ENCODE measurements at regions not wholly inside any gene's neighbourhood (a gene's known extent, or its start where the extent isn't known, plus 50 kb on each side); places are given as distances from the start of the nearest gene placed in this dataset.
A peak's percentile ranks its signal among the peaks of the same experiment; 100 is the strongest.

- FAIRE-seq (no peak), DNase-seq (ENCODE audit: low spot score) (no peak)
Measured at GRCh38 chr21:35328856-35329455, 279.9 kb upstream of the RUNX1 start.

- no peak for DNase-seq (ENCODE audit: low spot score)
- no peak for FAIRE-seq
Measured at GRCh38 chr21:35326677-35327076, 277.6 kb upstream of the RUNX1 start.

GRCh38 chr21:35325953-35326352, 276.9 kb upstream of the RUNX1 start:
- FAIRE-seq (no peak), DNase-seq (ENCODE audit: low spot score) (no peak)

- DNase-seq (ENCODE audit: low spot score) (peak; percentile 70), FAIRE-seq (peak; percentile 35)
Measured at GRCh38 chr21:35324372-35325220, 275.5 kb upstream of the RUNX1 start.

GRCh38 chr21:35323947-35324346, 274.8 kb upstream of the RUNX1 start:
- FAIRE-seq (no peak), DNase-seq (ENCODE audit: low spot score) (no peak)

DNA sequence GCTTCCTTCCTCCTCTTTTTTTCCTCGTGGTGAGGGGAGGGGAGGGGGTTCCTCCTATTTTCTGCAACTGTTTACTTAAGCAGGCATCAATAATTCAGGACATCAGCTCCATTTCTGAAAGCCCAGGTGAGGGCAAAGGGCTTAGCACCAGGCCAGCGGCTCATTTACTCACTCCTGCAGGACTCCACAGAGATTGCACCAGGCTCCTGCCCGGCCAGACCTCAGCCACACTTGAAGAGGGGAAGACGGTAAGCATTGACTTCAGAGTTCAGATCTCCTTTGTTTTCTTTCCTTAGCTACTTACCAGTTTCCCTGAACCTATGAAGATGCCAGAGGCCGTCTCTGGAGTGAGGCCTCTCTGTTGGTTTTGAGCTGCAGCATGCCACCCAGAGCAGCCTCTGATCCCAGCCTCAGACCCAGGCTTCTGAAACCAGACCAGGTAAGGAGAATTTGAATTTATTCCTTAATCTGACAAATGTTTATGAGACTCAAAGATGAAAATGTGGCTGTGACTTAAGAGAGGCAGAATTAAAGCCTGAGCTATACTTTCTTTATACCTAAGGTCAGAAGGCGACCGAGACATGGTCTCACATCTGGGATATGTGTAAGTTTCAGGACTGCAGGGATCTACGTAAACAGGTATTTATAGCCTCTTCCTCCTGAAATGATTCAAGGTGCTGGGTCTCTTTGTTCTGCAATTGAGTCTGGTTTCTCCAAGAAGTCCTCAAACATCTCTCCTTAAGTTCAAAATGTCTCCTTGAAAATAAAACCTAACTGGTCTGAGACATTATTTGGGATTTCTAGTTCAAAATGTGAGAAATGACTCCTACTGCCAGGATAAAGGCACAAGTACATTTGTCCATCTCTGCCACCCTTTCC, 272.5 kb upstream of the RUNX1 start:
- FAIRE-seq (no peak), DNase-seq (ENCODE audit: low spot score) (no peak)

DNA sequence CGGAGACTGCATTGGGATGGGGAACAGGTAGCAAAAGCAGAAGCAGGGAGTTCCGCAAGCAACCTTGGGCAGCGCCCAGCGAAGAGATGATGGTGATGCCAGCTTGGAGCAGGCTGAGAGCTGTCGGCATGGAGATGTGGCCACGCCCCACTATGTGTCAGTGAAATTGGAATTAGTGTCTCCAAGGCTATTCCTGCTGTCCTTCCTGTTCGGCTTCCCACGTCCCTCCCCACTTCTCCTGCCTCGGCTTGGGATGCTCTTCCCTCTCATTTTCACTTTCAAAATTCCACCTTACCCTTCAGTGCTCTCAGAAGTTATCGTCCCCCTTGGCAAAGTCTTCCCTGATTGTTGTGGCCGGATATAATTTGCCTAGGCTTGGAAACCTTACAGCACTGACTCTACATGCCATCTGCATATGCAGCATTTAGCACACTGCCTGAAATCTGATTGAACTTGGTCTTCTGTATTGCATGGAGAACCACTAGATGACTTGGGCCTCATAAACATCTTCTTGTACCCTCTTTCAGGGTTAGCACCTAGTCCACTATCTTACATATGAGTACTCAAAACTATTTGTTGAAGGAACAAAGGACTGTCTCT, 270.7 kb upstream of the RUNX1 start:
- DNase-seq (ENCODE audit: low spot score) = no peak
- no peak for FAIRE-seq

DNA sequence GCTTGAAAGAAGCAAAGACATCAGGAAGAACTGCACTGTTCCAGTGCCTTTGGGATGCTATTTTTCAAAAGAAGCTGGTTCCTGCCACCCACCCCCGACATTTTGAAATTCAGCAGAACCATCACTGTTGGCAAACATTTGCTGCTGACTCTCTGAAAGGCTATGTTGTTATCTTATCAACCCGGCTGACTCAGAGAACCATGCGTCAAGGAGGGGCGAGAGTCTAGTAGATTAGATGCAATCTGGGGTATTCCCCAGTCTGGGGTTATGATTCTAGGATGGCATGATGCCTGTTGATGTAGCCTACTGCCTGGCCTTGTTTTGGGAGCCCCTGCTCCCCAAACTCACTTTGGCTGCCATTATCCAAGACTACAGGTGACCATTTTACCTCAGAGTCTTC, 267.8 kb upstream of the RUNX1 start:
- DNase-seq (ENCODE audit: low spot score) (no peak), FAIRE-seq (no peak)

DNA sequence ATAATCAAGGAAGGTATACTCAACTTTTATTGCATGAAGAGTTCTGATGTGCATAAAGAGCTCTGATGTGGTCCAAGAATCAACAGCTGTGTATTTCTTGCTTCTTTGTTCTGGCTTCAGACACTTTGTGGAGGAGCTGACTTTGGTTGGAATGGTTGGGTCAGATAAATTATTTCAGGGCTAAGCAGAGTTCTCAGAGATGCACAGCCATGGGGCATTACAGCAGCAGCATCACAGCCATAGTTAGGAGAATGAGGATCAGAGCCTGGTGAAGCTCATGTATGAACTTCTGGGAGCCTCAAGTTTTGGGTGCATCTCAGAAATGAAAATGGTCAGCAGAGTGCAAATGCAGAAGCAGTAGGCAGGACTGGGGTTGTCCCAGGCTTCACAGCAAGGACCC, 267.4 kb upstream of the RUNX1 start:
- FAIRE-seq (no peak), DNase-seq (ENCODE audit: low spot score) (no peak)

- FAIRE-seq (no peak), DNase-seq (ENCODE audit: low spot score) (no peak)
Measured at GRCh38 chr21:35314857-35315582, 265.9 kb upstream of the RUNX1 start.

DNA sequence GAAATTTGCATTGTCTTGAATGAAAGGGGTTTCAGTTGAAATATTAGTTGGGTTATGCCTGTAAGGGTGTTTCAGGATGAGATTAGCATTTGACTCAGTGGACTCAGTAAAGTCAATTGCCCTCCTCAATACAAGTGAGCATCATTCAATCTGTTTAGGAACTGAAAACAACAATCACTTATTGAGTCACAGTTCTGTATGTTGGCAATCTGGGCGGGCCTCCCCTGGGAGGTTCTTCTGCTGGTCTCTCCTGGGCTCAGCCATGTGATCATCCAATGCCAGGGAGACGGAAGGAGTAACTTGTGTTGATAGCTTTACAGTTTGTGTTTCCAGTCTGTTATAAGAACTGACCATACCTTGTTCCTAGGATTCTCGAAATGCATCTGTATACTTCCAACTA, 262.9 kb upstream of the RUNX1 start:
- FAIRE-seq = no peak
- DNase-seq (ENCODE audit: low spot score) = no peak

DNA sequence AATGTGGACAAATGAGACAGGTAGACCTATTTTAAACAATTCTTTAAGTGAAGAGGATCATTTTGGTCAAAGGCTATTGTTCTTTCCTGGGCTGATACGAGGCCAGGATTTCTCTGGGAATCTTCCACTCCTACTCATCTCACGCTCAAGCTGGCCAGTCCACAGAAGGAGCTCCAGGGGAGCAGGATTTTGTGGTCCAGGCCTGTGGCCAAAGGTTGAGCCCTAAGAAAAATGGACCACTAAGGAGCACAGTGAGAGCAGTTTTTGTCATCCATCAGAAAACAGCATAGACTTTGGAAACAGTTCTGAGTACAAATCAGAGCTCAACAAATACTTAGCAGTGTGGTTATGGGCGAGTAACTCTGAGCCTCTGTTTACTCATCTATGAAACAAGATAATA, 260.2 kb upstream of the RUNX1 start:
- no peak for FAIRE-seq
- no peak for DNase-seq (ENCODE audit: low spot score)

GRCh38 chr21:35303085-35303484, 254.0 kb upstream of the RUNX1 start:
- FAIRE-seq (peak; percentile 37), DNase-seq (ENCODE audit: low spot score) (peak; percentile 53)

DNA sequence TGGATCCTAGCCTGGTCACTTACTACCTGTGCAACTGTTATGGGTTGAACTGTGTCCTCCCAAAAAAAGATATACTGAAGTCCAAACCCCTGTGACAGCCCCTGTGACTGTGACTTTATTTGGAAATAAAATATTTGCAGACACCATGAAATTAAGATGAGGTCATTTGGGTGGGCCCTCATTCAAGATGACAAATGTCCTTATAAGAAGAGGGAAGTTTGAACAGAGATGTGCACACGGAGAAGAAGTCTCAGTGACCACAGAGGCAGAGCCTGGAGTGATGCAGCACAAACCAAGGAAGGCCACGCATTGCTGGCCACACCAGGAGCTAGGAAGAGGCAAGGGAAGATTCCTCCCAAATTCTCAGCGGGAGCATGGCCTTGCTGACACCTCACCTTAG, 249.7 kb upstream of the RUNX1 start:
- FAIRE-seq (no peak), DNase-seq (ENCODE audit: low spot score) (no peak)

GRCh38 chr21:35297665-35298064, 248.6 kb upstream of the RUNX1 start:
- FAIRE-seq (no peak), DNase-seq (ENCODE audit: low spot score) (no peak)

DNA sequence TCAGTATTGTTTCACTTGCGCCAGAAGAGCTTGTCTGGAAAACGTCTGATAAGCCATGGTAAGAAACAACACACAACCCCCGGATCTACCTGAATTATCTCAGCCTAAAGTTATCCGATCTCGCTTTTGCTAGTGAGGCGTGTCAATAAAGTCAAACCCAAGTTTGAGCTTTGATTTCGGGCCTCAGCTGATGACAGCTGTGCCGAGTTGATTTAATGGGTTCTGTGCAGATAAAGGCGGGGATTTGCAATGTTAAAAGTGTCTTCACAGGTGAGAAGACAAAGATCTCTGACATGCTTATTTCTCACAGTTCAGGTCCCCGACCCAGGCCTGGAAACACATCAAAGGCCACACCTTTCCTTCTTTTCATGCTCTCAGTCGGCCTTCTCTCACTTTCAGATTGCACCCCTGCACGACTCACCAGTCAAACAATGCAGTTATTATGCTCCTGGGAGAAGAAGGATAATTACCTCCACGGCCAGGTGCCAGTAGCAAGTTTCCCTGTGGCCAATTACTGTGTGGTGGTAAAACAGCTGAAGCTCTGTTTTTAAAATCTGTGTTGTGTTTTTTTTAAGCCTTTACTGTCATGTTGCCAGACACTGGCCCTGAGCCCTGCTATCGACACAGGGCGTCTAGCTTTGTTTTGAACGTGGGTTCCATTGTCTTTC, 245.3 kb upstream of the RUNX1 start:
- FAIRE-seq (no peak), DNase-seq (ENCODE audit: low spot score) (peak; percentile 54)

GRCh38 chr21:35291973-35292627, 243.0 kb upstream of the RUNX1 start:
- DNase-seq (ENCODE audit: low spot score) = peak; percentile 32
- FAIRE-seq = no peak

- FAIRE-seq = no peak
Measured at GRCh38 chr21:35291034-35291433, 241.9 kb upstream of the RUNX1 start.

DNA sequence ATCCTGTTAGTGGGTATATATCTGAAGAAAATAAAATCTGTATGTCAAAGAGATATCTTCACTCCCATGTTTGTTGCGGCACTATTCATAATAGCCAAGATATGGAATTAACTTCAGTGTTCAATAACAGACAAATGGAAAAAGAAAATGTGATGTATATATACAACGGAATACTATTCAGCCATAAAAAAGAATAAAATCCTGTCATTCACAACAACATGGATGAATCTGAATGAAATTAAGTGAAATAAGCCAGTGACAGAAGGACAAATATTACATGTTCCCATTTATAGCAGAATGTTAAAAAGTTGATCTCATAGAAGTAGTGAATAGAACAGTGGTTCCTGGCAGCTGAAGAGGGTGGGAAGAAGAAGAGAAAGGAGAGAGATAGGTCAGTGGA, 239.1 kb upstream of the RUNX1 start:
- DNase-seq (ENCODE audit: low spot score) = no peak
- no peak for FAIRE-seq

More at GRCh38 chr21:35291034-35291433, 241.9 kb upstream of the RUNX1 start:
- no peak for DNase-seq (ENCODE audit: low spot score)

- DNase-seq (ENCODE audit: low spot score) (no peak), FAIRE-seq (no peak)
Measured at GRCh38 chr21:35284199-35284598, 235.1 kb upstream of the RUNX1 start.

Data from urothelium cell line (cell line).